GM19452 (cell line): ENCODE measurements at regions not wholly inside any gene's neighbourhood (a gene's known extent, or its start where the extent isn't known, plus 50 kb on each side); places are given as distances from the start of the nearest gene placed in this dataset.
"Not testable (repeated sequence)": the region's sequence is repeated elsewhere in the genome, so short reads cannot be mapped to it uniquely, and the experiment has no call there.

Experiments
- ATAC-seq: cut with Tn5 transposase; IDR thresholded peaks from one replicate; pipeline ENCODE4 v1.9.1; 2021; ENCODE audit not compliant: unreplicated experiment

- no peak for ATAC-seq
These were observed 148.5 kb downstream of the TXNL1 start for GRCh38 chr18:56489893-56490292.

GRCh38 chr18:56488739-56489138 is 149.7 kb downstream of the TXNL1 start:
- ATAC-seq = no peak

GRCh38 chr18:56487801-56488200 is 150.6 kb downstream of the TXNL1 start:
- no peak for ATAC-seq

- ATAC-seq = no peak
These were observed 155.0 kb downstream of the TXNL1 start for GRCh38 chr18:56483386-56483785.

GRCh38 chr18:56482813-56483212 is 155.6 kb downstream of the TXNL1 start:
- ATAC-seq = not testable (repeated sequence)

GRCh38 chr18:56481751-56482150 is 156.6 kb downstream of the TXNL1 start:
- ATAC-seq = no peak

- no peak for ATAC-seq
These were observed 158.6 kb downstream of the TXNL1 start for GRCh38 chr18:56479841-56480240.

GRCh38 chr18:56475250-56475649 is 163.1 kb downstream of the TXNL1 start:
- no peak for ATAC-seq

- no peak for ATAC-seq
These were observed 164.9 kb downstream of the TXNL1 start for GRCh38 chr18:56473400-56474024.

GRCh38 chr18:56470406-56471351 is 167.7 kb downstream of the TXNL1 start:
- no peak for ATAC-seq

GRCh38 chr18:56469582-56469981 is 168.8 kb downstream of the TXNL1 start:
- ATAC-seq = no peak

GRCh38 chr18:56468396-56468795 is 170.0 kb downstream of the TXNL1 start:
- ATAC-seq = no peak

GRCh38 chr18:56462276-56462675 is 176.1 kb downstream of the TXNL1 start:
- ATAC-seq = no peak

GRCh38 chr18:56461151-56461550 is 177.2 kb downstream of the TXNL1 start:
- no peak for ATAC-seq

- no peak for ATAC-seq
These were observed 177.8 kb downstream of the TXNL1 start for GRCh38 chr18:56460581-56460980.

- ATAC-seq = no peak
These were observed 179.4 kb downstream of the TXNL1 start for GRCh38 chr18:56458770-56459712.

- no peak for ATAC-seq
These were observed 182.5 kb downstream of the TXNL1 start for GRCh38 chr18:56455874-56456273.

GRCh38 chr18:56455141-56455540 is 183.3 kb downstream of the TXNL1 start:
- no peak for ATAC-seq

- no peak for ATAC-seq
These were observed 184.8 kb downstream of the TXNL1 start for GRCh38 chr18:56453631-56454030.

GRCh38 chr18:56451188-56451587 is 187.2 kb downstream of the TXNL1 start:
- ATAC-seq = no peak

- ATAC-seq = no peak
These were observed 189.6 kb downstream of the TXNL1 start for GRCh38 chr18:56448751-56449150.
